ENCODE measurements at regions not wholly inside any gene's neighbourhood (a gene's known extent, or its start where the extent isn't known, plus 50 kb on each side); places are given as distances from the start of the nearest gene placed in this dataset.

- WGBS, 2 donors, result 73 to 82% methylated on average over 3 of the region's 3 CpGs
- Histone ChIP-seq H3K27me3 (no peaks in the 10 kb centered on the region), H3K4me3 (no peak overlapping the region), H3K4me1 (no peaks in the 10 kb centered on the region), H3K36me3 (ENCODE audit: low read depth, missing control alignments) (no peaks in the 10 kb centered on the region), H3K27ac (no peak overlapping the region), H3K9me3 (no peaks in the 10 kb centered on the region)
- TF ChIP-seq CTCF (IDR thresholded peaks at IDR 0.05) (no peak), POLR2A (IDR thresholded peaks at IDR 0.05) (no peak)
- intact Hi-C loops (cut with DNase I; ENCODE audit: low total_unique reads), result no loop called here
- no peak for DNase-seq
Observed at GRCh38 chr5:6861036-6861435, 147.8 kb downstream of the TENT4A start.

- Histone ChIP-seq H3K9me3 (no peaks in the 10 kb centered on the region), H3K4me1 (no peaks in the 10 kb centered on the region), H3K27me3 (no peaks in the 10 kb centered on the region), H3K27ac (no peak overlapping the region), H3K4me3 (no peak overlapping the region), H3K36me3 (ENCODE audit: low read depth, missing control alignments) (no peaks in the 10 kb centered on the region)
- no peak for DNase-seq
- intact Hi-C loops (cut with DNase I; ENCODE audit: low total_unique reads), result no loop called here
- WGBS, 2 donors, result 64 to 71% methylated on average over 3 of the region's 3 CpGs
- no peak for TF ChIP-seq POLR2A (IDR thresholded peaks at IDR 0.05)
- TF ChIP-seq CTCF (IDR thresholded peaks at IDR 0.05), result no peak
Observed at GRCh38 chr5:6861667-6862066, 148.4 kb downstream of the TENT4A start.

- Histone ChIP-seq H3K4me1 (no peaks in the 10 kb centered on the region), H3K36me3 (ENCODE audit: low read depth, missing control alignments) (no peaks in the 10 kb centered on the region), H3K27ac (no peak overlapping the region), H3K9me3 (no peaks in the 10 kb centered on the region), H3K27me3 (no peaks in the 10 kb centered on the region), H3K4me3 (no peak overlapping the region)
- TF ChIP-seq CTCF (IDR thresholded peaks at IDR 0.05), result no peak
- TF ChIP-seq POLR2A (IDR thresholded peaks at IDR 0.05), result no peak
- 88 to 93% methylated on average over 5 of the region's 5 CpGs for WGBS, 2 donors
- DNase-seq, result no peak
- intact Hi-C loops (cut with DNase I; ENCODE audit: low total_unique reads), result no loop called here
Observed at GRCh38 chr5:6862306-6862705, 149.1 kb downstream of the TENT4A start.

GRCh38 chr5:6867712-6868111, 154.5 kb downstream of the TENT4A start:
- Histone ChIP-seq H3K27me3 (no peaks in the 10 kb centered on the region), H3K36me3 (ENCODE audit: low read depth, missing control alignments) (no peaks in the 10 kb centered on the region), H3K4me3 (no peak overlapping the region), H3K27ac (no peak overlapping the region), H3K4me1 (no peaks in the 10 kb centered on the region), H3K9me3 (no peaks in the 10 kb centered on the region)
- TF ChIP-seq CTCF (IDR thresholded peaks at IDR 0.05), result no peak
- TF ChIP-seq POLR2A (IDR thresholded peaks at IDR 0.05), result no peak
- DNase-seq, result no peak
- intact Hi-C loops (cut with DNase I; ENCODE audit: low total_unique reads), result no loop called here
- WGBS, 2 donors, result 87 to 90% methylated on average over 6 of the region's 6 CpGs

GRCh38 chr5:6868171-6868570, 154.9 kb downstream of the TENT4A start:
- intact Hi-C loops (cut with DNase I; ENCODE audit: low total_unique reads), result no loop called here
- Histone ChIP-seq H3K27me3 (no peaks in the 10 kb centered on the region), H3K4me3 (no peak overlapping the region), H3K27ac (no peak overlapping the region), H3K4me1 (no peaks in the 10 kb centered on the region), H3K36me3 (ENCODE audit: low read depth, missing control alignments) (no peaks in the 10 kb centered on the region), H3K9me3 (no peaks in the 10 kb centered on the region)
- TF ChIP-seq POLR2A (IDR thresholded peaks at IDR 0.05), result no peak
- no peak for TF ChIP-seq CTCF (IDR thresholded peaks at IDR 0.05)
- DNase-seq, result peak; percentile 38
- 31 to 47% methylated on average over 6 to 9 of the region's 9 CpGs for WGBS, 2 donors
